HG03575 (cell line): ENCODE measurements at regions not wholly inside any gene's neighbourhood (a gene's known extent, or its start where the extent isn't known, plus 50 kb on each side); places are given as distances from the start of the nearest gene placed in this dataset.
"Not testable (repeated sequence)": the region's sequence is repeated elsewhere in the genome, so short reads cannot be mapped to it uniquely, and the experiment has no call there.

Experiments
- ATAC-seq: cut with Tn5 transposase; IDR thresholded peaks from one replicate; pipeline ENCODE4 v1.9.1; 2021; ENCODE audit not compliant: unreplicated experiment, insufficient number of reproducible peaks, low FRiP score; ENCODE audit errors: extremely low read depth

DNA sequence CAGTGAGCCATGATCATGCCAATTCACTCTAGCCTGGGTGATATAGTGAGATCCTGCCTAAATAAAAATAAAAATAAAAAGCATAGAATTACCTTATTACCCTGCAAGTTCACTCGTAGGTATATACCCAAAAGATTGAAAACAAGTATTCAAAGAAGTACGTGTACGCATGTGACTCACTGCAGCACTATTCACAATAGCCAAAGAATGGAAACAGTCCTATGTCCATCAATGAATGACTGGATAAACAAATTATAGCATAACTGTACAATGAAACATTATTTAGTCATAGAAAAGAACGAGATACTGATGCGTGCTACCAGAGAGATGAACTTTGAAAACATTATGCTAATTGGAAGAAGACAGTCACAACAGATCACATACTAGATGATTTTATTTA lies 204.6 kb upstream of the DIAPH2 start:
- ATAC-seq, result no peak

DNA sequence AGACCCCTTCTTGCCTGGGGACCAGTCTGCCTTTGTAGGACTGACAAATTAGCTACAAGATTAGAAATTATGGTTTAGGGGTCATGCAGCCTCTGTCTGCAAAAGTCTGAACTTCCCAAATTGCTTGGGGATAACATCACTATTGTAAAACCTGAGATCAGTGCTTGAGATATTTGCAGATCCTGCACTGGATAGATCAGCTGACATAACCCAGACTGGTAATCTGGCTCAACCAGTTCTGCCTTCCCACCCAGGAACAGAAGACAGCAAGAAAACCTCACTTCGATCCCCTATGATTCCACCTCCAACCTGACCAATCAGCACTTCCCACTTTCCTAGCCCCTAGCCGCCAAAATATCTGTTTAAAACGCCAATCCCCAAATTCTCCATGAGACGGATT lies 202.8 kb upstream of the DIAPH2 start:
- ATAC-seq, result no peak

GRCh38 chrX:96483647-96484160 lies 200.9 kb upstream of the DIAPH2 start:
- ATAC-seq, result no peak

- ATAC-seq, result not testable (repeated sequence)
Measured at GRCh38 chrX:96486687-96487086, 198.0 kb upstream of the DIAPH2 start.

- no peak for ATAC-seq
Measured at GRCh38 chrX:96502507-96502906, 182.1 kb upstream of the DIAPH2 start.

DNA sequence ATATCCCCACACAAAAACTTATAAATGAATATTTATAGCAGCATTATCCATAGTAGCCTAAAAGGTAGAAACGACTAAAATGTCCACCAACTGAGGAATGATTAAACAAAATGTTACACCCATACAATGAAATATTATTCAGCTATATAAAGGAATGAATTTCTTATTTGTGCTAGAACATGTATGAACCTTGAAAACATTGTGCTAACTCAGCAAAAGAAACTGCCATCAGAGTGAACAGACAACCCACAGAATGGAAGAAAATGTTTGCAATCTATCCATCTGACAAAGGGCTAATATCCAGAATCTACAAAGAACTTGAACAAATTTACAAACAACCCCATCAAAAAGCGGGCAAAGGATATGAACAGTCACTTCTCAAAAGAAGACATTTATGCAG lies 155.3 kb upstream of the DIAPH2 start:
- ATAC-seq, result not testable (repeated sequence)

DNA sequence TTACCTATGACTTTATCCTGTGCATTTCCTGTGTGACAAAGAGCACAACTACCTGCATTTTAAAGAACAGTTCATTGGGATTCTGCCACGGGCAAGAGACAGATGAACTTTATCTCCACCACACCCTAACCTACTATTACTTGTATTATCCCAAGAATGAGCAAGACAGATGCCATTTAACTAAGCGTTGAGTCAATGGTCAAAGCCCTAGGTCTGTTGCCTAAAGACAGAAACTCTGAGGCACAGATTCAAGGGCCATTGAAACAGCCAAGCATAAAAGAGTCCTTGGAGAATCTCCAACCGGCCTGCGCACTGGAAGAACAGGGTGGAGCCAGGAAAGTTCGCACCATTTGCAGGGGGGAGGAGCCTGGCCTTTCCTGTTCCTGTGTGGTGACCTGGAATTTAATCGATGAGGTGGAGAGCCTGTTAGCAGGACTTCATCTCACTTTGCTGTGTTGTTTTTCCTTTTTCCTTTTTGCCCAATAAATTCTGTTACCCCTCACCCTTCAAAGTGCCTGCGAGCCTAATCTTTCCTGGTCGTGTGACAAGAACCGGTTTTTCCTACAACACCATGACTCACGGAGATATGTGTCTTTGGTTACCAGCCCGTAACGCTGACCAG lies 146.4 kb upstream of the DIAPH2 start:
- no peak for ATAC-seq

DNA sequence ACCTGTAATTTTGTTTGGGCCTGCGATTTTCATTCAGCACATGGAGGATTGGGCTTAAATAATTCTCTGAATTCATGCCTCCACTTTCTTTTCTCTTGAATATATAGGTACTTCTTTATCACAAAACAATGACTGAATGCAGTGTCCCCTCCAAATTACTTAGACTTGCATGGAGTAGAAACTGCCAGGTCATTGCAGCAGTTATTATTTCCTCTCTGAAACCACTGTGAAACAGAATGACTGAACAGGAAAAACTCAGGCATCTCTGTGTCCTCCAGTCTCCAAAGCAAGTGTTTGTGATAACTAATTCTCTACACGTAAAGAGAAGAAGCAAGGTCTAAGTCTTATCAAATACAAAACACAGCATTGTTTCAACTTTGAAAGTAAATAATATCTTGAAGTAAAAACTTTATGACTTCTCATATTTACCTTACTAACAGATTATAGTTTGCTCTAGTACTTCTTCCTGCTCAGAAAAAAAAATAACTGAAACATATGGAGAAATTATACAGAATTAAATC lies 144.5 kb upstream of the DIAPH2 start:
- ATAC-seq, result no peak

DNA sequence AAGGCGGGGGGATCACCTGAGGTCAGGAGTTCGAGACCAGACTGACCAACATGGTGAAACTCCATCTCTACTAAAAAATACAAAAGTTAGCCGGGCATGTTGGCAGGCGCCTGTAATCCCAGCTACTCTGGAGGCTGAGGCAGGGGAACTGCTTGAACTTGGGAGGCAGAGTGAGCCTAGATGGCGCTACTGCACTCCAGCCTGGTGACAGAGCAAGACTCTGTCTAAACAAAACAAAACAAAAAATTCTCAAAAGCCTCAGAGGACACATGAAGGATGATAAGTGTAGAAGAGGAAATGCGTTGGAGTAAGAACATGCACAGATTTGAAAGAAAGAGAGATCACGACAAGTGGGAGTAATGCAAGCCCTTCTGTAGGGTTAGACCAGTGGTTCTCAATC lies 138.4 kb upstream of the DIAPH2 start:
- not testable (repeated sequence) for ATAC-seq

DNA sequence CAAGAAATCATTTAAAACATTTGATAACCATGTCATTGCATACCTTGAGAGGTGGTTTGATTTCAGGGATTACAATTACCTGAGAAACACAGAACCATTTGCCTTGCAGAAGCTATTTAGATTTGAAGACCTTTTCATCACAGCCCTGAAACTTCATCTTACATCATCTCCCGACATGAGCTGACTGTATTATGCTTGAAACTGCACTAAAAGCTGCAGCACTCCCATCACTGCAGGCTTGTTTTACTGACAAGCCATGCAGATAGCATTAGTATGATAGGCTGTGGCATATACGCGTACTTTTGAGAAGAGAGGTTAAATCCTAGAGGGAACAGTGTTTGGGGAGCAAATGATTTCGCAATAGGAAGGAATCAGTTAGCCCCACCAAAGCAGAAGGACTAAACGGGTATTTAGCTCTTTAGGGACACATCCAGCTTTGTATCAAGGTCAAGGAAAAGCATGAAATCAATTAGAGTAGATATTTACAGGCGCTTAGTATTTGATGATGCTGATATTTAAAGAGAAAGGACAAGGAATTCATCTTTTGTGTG lies 133.2 kb upstream of the DIAPH2 start:
- ATAC-seq, result no peak

DNA sequence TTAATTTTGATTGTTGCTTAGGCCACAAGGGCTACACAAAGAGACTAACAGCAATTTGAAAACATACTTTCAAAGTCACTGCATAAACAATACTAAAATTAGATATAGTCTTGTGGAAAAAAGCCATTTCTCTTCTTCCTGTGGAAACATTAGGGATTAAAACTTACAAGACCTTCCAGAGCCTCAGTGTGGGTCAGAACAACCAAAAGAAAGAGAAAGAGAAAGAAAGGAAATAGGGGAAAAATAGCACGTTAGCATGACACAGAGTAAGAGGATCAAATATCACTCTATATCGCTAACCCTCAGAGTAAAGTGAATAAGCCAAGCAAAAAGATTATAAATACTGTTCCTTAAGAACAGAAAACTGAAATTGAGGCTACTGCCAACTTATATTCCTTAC lies 127.8 kb upstream of the DIAPH2 start:
- no peak for ATAC-seq

DNA sequence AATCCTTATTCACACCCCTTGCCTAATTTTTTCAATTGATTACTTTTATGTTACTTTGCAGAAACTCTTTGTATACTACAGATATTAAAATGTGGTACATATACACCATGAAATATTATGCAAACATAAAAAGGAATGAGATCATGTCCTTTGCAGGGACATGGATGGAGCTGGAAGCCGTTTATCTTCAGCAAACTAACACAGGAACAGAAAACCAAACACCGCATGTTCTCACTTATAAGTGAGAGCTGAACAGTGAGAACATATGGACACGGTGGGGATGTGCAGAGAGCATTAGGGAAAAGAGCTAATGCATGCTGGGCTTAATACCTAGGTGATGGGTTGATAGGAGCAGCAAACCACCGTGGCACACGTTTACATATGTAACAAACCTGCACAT lies 123.5 kb upstream of the DIAPH2 start:
- not testable (repeated sequence) for ATAC-seq

GRCh38 chrX:96563646-96564045 lies 121.0 kb upstream of the DIAPH2 start:
- ATAC-seq, result no peak

GRCh38 chrX:96564595-96564994 lies 120.0 kb upstream of the DIAPH2 start:
- ATAC-seq, result no peak

- ATAC-seq, result no peak
Measured at GRCh38 chrX:96566878-96567277, 117.8 kb upstream of the DIAPH2 start.

DNA sequence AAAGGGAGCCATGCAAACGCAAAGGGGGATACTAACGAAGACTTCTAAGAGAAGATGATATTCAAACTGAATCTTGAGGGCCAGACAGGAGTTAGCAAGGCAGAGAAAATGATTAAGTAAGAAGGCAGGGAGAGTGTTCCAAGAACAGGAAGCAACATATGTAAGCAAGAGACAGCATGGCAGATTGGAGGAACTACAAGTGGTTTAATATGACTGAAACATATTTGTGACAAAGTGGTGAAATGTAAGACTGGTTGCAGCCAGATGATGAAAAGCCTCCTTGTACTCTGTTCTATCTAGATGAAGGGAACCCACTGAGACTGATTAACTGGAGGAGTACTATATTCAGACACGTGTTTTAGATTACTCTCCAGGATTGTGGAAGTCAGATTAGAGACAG lies 116.6 kb upstream of the DIAPH2 start:
- ATAC-seq, result no peak

DNA sequence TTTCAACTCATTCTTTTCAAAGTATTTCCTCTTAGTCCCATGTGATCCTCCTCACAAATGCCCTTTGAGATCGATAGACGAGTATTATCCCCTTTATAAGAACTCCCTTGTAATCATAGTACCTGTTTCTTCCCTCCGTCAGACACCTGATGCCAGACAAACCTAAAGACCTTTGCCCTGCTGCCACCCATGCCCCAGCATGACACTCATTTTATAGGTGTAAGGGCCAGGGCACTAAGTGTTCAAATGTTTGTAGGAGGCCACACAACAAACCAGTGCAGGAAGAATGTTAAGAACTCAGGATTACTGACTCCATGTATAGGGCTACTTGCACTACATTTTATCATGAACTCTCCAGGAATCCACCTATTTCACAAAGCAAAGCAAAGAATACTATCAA lies 115.6 kb upstream of the DIAPH2 start:
- ATAC-seq, result no peak

GRCh38 chrX:96575011-96575410 lies 109.6 kb upstream of the DIAPH2 start:
- no peak for ATAC-seq

GRCh38 chrX:96576368-96576767 lies 108.3 kb upstream of the DIAPH2 start:
- no peak for ATAC-seq

GRCh38 chrX:96578781-96579180 lies 105.9 kb upstream of the DIAPH2 start:
- ATAC-seq, result no peak

DNA sequence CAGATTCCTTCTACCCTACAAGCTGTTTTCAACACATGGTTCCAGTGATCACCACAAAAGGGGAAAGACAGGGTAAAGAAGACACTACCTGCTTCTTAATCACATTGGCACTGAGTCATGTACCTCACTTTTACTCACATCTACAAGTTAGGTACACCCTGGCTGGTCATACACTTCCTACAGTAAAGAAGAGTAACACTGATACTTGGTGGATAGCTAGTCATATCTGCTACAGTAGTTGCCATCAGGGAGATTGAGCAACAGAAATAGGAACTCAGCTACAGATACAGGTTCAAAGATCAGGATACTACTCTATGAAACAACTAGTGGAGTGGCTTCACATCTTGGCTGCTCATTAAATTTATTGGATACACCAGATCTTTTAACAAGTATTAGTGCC lies 105.4 kb upstream of the DIAPH2 start:
- ATAC-seq, result no peak
